HuH-7 (cell line): ENCODE measurements at regions not wholly inside any gene's neighbourhood (a gene's known extent, or its start where the extent isn't known, plus 50 kb on each side); places are given as distances from the start of the nearest gene placed in this dataset.
A peak's percentile ranks its signal among the peaks of the same experiment; 100 is the strongest.
"Not testable (repeated sequence)": the region's sequence is repeated elsewhere in the genome, so short reads cannot be mapped to it uniquely, and the experiment has no call there.

Experiments used
- DNase-seq: peaks from one replicate; pipeline ENCODE4 v3.0.0; 2011; ENCODE audit warnings: low spot score

DNA sequence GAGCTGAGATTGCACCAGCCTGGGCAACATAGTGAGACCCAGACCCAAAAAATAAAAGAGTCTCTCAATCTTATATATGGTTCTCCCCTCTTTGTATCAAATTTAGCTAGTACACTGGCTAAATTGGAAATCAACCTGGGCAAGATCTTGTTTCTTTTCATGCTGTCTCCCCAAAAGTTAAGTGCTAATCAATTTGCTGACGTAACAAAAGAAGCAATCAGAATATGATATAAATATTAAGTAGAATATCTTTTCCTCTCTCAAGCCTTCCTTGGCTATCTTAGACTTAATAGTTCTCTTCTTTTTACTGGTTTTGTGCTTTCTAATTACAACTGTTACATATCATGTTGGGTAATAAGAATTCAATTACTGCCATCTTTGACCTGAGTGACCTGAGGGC, 258.9 kb downstream of the KCNRG start:
- no peak for DNase-seq

DNA sequence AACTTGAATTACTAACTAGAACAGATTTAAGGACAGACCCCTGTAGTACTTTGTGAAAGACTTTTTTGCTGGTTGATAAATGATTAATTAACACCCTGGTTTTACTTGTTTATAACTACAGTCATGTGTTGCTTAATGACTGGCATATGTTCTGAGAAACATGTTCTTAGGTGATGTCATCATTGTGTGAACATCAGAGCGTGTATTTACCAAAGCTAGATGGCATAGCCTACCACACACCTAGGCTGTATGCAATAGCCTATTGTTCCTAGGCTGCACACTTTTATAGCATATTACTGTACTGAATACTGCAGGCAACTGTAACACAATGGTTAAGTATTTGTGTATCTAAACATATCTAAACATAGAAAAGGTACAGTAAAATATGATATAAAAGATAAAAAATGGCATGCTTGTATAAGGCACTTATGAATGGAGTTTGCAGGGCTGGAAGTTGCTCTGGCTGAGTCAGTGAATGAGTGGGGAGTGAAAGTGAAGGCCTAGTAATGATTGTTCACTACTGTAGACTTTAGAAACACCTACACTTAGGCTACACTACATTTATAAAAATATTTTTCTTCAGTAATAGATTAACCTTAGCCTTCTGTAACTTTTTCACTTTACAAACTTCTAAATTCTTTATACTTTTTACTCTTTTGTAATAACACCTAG, 260.3 kb downstream of the KCNRG start:
- DNase-seq: no peak

- no peak for DNase-seq
These were observed 261.3 kb downstream of the KCNRG start for GRCh38 chr13:50276550-50276949.

DNA sequence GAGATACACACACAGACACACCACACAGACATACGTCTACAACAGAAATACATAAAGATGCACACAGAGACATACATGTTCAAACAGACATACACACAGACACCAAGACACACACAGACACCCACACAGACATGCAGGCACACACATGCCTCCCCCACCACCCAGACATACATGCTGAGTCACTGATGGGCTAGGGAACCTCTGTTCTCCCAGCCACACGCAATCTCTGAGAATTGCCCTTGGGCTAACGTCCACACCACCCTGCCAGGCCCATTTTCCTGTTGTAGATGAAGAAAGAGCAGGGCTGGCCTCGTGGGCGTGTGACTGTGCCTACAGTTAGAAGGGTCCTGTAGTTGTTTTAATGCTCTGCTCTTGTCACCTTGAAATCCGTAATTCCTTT, 261.9 kb downstream of the KCNRG start:
- no peak for DNase-seq

DNA sequence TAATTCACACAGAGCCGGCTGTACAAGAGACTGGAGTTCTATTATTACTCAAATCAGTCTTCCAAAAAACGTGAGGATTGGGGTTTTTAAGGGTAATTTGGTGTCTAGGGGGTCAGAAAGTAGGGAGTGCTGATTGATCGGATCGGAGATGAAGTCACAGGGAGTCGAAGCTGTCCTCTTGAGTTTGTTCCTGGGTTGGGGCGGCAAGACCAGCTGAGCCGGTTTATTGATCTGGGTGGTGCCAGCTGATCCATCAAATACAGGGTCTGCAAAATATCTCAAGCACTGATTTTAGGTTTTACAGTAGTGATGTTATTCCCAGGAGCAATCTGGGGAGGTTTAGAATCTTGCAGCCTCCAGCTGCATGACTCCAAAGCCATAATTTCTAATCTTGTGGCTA, 262.7 kb downstream of the KCNRG start:
- no peak for DNase-seq

DNA sequence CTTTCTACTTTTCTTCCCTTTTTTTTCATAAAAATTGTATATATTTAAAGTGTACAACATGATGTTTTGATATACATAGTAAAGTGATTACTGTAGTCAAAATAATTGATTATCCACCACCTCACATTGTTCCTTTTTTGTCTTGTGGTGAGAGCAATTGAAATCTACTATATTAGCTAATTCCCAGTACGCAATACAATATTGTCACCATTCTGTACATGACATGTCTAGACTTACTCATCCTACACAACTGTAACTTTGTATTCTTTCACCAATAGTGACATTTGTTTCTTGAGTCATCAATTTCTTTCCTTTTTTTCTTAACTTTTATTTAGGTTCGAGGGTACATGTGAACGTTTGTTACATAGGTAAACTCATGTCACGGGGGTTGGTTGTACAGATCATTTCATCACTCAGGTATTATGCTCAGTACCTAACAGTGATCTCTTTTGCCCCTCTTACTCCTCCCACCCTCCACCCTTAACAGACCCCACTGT, 265.2 kb downstream of the KCNRG start:
- DNase-seq: no peak

GRCh38 chr13:50282016-50282415, 266.8 kb downstream of the KCNRG start:
- DNase-seq: no peak

DNA sequence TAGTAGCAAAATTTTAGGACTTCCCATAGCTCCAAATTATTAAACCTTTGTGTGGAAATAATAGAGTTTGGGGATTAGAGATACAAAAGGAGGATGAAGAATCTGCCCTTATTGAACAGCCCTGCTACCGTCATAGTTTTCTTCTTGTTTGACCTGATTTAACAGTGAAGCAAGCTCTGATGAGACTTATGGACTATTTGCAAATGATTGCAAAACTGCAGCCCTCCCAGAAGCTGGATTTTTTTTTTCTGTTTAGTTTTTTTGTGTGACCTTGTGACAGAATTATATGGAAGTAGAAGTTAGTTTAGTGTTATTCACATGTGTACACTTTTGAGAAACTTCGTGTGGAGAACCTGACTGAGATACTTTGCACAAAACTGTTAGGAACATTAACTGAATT, 267.8 kb downstream of the KCNRG start:
- peak; percentile 8 for DNase-seq

- no peak for DNase-seq
These were observed 269.3 kb downstream of the KCNRG start for GRCh38 chr13:50284540-50284939.

GRCh38 chr13:50285283-50285682, 270.0 kb downstream of the KCNRG start:
- DNase-seq: no peak

DNA sequence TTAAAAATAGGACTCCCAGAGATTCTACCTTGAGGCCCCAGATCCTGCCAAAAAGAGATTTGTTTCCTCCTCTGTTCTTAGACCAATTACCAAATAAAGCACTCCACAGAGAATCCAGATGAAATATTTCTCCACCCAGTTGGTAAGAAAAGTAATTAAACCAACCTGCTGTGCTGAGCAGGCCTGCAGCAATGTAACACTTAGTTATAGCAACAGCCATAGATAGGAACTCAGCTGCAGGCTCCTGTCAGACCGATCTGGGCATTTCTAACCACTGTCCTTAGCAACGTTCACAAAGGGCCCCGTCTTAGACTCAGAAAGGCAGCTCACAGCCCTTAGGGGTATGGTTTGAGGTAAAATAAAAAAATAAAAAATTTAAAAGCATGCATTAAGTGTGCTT, 271.1 kb downstream of the KCNRG start:
- DNase-seq: no peak

DNA sequence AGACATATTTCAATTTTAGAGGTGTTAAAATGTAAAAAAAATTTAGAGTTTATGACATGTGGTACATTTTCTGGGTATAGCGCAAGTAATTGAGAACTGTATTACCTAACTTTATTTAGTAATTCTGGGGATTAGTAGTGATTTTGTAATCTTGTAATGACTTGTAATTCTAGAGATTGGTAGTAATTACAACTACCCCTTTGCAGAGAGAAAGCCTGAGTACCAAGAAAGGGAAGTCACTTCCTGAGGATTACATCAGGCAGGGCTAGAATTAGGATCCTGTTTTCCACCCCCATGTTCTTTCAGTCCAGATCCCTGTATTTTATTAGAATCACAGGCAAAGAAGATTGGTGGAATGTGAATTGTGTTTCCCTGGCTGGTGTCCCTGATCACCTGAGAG, 274.9 kb downstream of the KCNRG start:
- no peak for DNase-seq

DNA sequence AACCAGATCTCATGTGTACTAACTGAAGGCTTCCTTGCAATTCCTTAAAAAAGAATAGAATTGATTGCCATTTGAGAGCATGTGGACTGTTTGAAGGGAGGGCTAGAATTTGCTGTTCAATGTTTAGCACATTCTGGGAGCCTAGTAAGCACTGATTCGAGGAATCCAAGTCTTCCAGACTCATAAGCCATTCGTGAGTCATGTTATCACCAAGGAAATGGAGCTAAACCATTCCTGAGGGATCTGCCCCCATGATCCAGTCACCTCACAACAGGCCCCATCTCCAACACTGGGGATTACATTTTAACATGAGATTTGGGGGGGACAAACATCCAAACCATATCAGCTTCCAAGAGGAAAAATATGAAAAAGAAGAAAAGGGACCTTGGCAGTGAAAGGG, 276.4 kb downstream of the KCNRG start:
- DNase-seq: no peak

GRCh38 chr13:50292081-50292480, 276.8 kb downstream of the KCNRG start:
- DNase-seq: no peak

- not testable (repeated sequence) for DNase-seq
These were observed 279.2 kb downstream of the KCNRG start for GRCh38 chr13:50294425-50294824.

- no peak for DNase-seq
These were observed 284.5 kb downstream of the KCNRG start for GRCh38 chr13:50299546-50300249.

DNA sequence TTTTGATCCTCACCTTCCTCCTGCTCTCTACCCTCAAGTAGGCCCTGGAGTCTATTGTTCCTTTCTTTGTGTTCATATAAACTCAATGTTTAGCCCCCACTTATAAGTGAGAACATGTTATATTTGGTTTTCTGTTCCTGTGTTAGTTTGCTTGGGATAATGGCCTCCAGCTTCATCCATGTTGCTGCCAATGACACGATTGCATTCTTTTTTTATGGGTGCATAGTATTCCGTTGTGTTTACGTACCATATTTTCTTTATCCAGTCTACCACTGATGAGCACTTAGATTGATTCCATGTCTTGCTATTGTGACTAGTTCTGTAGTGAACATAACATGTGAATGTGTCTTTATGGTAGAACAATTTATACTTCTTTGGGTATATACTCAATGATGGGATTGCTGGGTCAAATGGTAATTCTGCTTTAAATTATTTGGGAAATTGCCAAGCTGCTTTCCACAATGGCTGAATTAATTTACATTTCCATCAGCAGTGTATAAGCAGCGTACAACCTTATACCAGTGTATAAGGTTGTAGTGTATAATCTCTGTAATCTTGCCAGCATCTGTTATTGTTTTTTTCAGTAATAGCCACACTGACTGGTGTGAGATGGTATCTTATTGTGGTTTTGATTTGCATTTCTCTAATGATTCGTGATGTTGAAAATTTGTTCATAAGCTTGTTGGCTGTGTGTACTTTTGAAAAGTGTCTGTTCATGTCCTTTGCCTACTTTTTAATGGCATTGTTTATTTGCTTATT, 288.9 kb downstream of the KCNRG start:
- no peak for DNase-seq

DNA sequence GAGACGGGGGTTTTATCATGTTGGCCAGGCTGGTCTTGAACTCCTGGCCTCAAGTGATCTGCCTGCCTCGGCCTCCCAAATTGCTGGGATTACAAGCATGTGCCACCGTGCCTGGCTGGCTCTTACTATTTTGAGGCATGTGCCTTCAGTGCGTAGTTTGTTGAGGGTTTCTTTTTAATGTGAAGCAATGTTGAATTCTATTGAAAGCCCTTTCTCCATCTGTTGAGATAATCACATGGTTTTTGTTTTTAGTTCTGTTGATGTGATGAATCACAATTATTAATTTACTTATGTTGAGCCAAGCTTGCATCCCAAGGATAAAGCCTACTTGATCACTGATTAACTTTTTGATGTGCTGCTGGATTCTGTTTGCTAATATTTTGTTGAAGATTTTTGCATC, 290.9 kb downstream of the KCNRG start:
- DNase-seq: no peak

GRCh38 chr13:50309318-50309717, 294.1 kb downstream of the KCNRG start:
- no peak for DNase-seq

- DNase-seq: no peak
These were observed 294.8 kb downstream of the KCNRG start for GRCh38 chr13:50309882-50310594.

DNA sequence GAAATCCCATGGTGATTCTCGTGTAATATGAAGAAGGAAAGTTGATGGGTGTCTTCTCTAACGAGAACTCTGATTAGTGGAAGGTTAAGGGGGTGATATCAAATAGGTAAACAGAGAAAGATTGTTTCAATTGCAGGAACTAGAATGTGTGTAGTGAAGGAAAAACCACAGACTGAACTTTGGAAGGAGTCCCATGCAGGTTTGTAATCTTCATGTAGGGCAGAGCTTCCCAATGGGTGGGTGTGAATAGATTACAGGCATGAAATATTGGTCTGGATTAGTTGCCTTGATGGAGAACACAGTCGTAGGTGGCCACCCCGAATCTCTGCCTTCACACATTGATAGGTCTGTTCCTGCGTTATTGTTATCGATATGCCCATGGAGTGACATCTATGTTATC, 295.5 kb downstream of the KCNRG start:
- DNase-seq: no peak

GRCh38 chr13:50318887-50319286, 303.6 kb downstream of the KCNRG start:
- no peak for DNase-seq
